OCI-LY7 (cell line): ENCODE measurements at regions not wholly inside any gene's neighbourhood (a gene's known extent, or its start where the extent isn't known, plus 50 kb on each side); places are given as distances from the start of the nearest gene placed in this dataset.

Source experiments
- BruUV-seq: library from RNA; stranded (reverse); fragments of 400-500 nt; replicated peaks from 2 replicates; lab custom pipeline; 2021; lab: Mats Ljungman, UMichigan
- CTCF ChIA-PET: fragments of 300-600 bp; sonication (Branson Sonifier 250); formaldehyde crosslinking; loops from one replicate; lab custom pipeline; 2022; ENCODE audit warnings: antibody characterized with exemption; ENCODE audit not compliant: unreplicated experiment; lab: Charles Lee
- POLR2A ChIA-PET: fragments of 300-600 bp; sonication (Branson Sonifier 250); formaldehyde crosslinking; loops from one replicate; lab custom pipeline; 2022; ENCODE audit warnings: antibody characterized with exemption; lab: Charles Lee
- DNase-seq: peaks from one replicate; pipeline ENCODE4 v3.0.0-alpha.2; 2015; ENCODE audit warnings: low spot score
- H2AFZ ChIP-seq: fragments of 200-600 bp; sonication (generic), shearing (Covaris generic); 2 replicates; pipeline ENCODE4 v1.6.1; 2014; ENCODE audit warnings: mild to moderate bottlenecking, antibody characterized with exemption, low read length, moderate library complexity
- H3K27ac ChIP-seq: fragments of 200-600 bp; sonication (generic); 2 replicates; pipeline ENCODE4 v1.5.1; 2014; ENCODE audit warnings: mixed run types, low read depth, mild to moderate bottlenecking, moderate library complexity, low read length, inconsistent platforms; ENCODE audit not compliant: poor library complexity, severe bottlenecking
- H3K36me3 ChIP-seq: fragments of 200-600 bp; sonication (generic); 2 replicates; pipeline ENCODE4 v1.6.1; 2014; ENCODE audit warnings: mild to moderate bottlenecking, antibody characterized with exemption, low read length, moderate library complexity, mixed read lengths; ENCODE audit not compliant: insufficient read depth
- H3K4me1 ChIP-seq: fragments of 200-600 bp; sonication (generic); 2 replicates; pipeline ENCODE4 v1.5.1; 2014; ENCODE audit warnings: mild to moderate bottlenecking, low read length; ENCODE audit not compliant: insufficient read depth, poor library complexity, severe bottlenecking
- H3K4me2 ChIP-seq: fragments of 200-600 bp; sonication (generic); 2 replicates; pipeline ENCODE4 v1.6.1; 2014; ENCODE audit warnings: mild to moderate bottlenecking, low read length
- H3K4me3 ChIP-seq: fragments of 200-600 bp; sonication (generic); 2 replicates; pipeline ENCODE4 v1.5.1; 2014; ENCODE audit warnings: mild to moderate bottlenecking, low read depth, low read length; ENCODE audit not compliant: poor library complexity, severe bottlenecking
- H3K79me2 ChIP-seq: fragments of 200-600 bp; sonication (generic); 2 replicates; pipeline ENCODE4 v1.6.1; 2016; ENCODE audit warnings: low read depth, mild to moderate bottlenecking, low read length, moderate library complexity, mixed read lengths; ENCODE audit not compliant: insufficient read depth
- H3K9me2 ChIP-seq: fragments of 200-600 bp; sonication (generic); 2 replicates; pipeline ENCODE4 v1.6.1; 2016; ENCODE audit warnings: mild to moderate bottlenecking, low read length, mixed read lengths; ENCODE audit not compliant: insufficient read depth
- H3K9me3 ChIP-seq: fragments of 200-600 bp; sonication (generic); 2 replicates; pipeline ENCODE4 v1.6.1; 2014; ENCODE audit warnings: mild to moderate bottlenecking, mixed run types, low read length, mixed read lengths
- H4K20me1 ChIP-seq: fragments of 200-600 bp; sonication (generic); 2 replicates; pipeline ENCODE4 v1.6.1; 2014; ENCODE audit warnings: mild to moderate bottlenecking, antibody characterized with exemption, low read length, moderate library complexity, mixed read lengths; ENCODE audit not compliant: insufficient read depth
- EZH2phosphoT487 ChIP-seq: fragments of 200-600 bp; sonication (generic); IDR thresholded peaks from 2 replicates; pipeline ENCODE4 v1.6.1; 2018; ENCODE audit warnings: low read depth, borderline replicate concordance, mild to moderate bottlenecking, mixed run types, antibody characterized with exemption, low read length, moderate library complexity, mixed read lengths
- intact Hi-C: fragments of 100-400 bp; cut with micrococcal nuclease; formaldehyde crosslinking; loops from one replicate; pipeline ENCODE4 v1.10.0; 2022; ENCODE audit not compliant: unreplicated experiment
- TF ChIP-seq, protein P1 (sequence below): fragments of 200-600 bp; sonication (generic); conservative IDR thresholded peaks from 2 replicates; pipeline ENCODE4 v1.5.1; 2014; ENCODE audit warnings: mild to moderate bottlenecking, antibody characterized with exemption, low read length, moderate library complexity, mixed read lengths

DNA sequence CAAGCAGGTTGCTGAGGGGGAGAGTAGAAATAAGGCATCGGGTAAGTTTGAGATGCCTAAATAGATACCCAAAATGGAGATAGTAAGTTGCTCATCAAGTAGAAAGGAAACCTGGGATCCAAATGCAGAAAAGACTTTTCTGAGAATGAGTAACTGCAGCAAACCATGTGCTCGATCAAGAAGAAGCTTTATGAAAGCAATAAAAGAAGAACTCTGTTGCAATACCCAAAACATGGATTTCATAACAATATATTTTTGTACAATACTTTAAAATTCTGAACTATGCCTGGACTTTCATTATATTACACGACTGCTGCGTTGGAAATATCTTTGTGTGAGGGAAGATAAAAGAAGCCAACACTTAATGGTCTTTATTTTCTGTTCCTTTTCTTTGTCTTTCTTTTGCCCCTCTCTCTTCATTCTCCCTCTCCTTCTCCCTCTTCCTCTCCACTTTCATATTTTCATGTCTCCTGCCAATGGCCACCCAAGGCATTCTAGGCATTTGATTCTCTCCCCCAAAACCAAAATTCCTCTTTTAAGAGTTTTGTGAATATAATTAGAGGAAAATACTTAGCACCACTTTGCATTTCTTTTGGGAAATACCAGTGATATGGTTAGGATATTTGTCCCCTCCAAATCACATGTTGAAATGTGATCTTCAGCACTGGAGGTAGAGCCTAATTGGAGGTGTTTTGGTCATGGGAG lies 257.6 kb downstream of the MREG start:
- CTCF ChIA-PET: no interaction called here
- H3K4me2 ChIP-seq: no peak overlapping the region
- DNase-seq: no peak

DNA sequence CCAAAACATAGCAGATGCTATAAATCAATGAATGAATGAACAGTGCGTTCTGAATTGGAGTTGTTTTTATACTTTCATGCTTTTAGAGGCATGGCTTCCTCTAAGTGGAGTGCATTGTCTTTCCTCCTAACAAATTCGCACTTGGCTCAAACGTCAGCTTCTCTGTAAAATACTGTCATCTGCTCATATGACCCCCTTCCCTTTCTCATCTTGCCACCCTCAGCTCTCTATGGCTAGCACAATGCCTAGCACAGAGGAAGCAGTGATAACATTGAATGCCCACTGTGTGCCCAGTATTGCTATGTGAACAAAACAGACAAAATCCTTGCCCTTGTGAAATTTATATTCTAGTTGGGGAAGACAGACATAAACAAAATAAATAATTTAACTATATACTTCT lies 258.8 kb downstream of the MREG start:
- no peak overlapping the region for H3K4me3 ChIP-seq
- ChIA-PET CTCF (no interaction called here), POLR2A (no interaction called here)
- H3K9me3 ChIP-seq: no peaks in the 10 kb centered on the region
- H3K79me2 ChIP-seq: no peaks in the 10 kb centered on the region
- no peaks in the 10 kb centered on the region for H3K9me2 ChIP-seq
- H3K36me3 ChIP-seq: no peaks in the 10 kb centered on the region
- DNase-seq: no peak
- H4K20me1 ChIP-seq: no peaks in the 10 kb centered on the region
- intact Hi-C loops: no loop called here
- H3K27ac ChIP-seq: no peak overlapping the region
- BruUV-seq: no TSS peak
- no peak overlapping the region for H3K4me2 ChIP-seq
- no peak overlapping the region for H2AFZ ChIP-seq
- TF ChIP-seq, protein P1, sequence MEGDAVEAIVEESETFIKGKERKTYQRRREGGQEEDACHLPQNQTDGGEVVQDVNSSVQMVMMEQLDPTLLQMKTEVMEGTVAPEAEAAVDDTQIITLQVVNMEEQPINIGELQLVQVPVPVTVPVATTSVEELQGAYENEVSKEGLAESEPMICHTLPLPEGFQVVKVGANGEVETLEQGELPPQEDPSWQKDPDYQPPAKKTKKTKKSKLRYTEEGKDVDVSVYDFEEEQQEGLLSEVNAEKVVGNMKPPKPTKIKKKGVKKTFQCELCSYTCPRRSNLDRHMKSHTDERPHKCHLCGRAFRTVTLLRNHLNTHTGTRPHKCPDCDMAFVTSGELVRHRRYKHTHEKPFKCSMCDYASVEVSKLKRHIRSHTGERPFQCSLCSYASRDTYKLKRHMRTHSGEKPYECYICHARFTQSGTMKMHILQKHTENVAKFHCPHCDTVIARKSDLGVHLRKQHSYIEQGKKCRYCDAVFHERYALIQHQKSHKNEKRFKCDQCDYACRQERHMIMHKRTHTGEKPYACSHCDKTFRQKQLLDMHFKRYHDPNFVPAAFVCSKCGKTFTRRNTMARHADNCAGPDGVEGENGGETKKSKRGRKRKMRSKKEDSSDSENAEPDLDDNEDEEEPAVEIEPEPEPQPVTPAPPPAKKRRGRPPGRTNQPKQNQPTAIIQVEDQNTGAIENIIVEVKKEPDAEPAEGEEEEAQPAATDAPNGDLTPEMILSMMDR: no peak
- TF ChIP-seq EZH2phosphoT487: no peak
- H3K4me1 ChIP-seq: no peaks in the 10 kb centered on the region

More for the DNA sequence above, 257.6 kb downstream of the MREG start:
- Histone ChIP-seq H3K79me2 (no peaks in the 10 kb centered on the region), H3K36me3 (no peaks in the 10 kb centered on the region), H2AFZ (no peak overlapping the region), H3K4me3 (no peak overlapping the region), H3K27ac (no peak overlapping the region), H4K20me1 (no peaks in the 10 kb centered on the region), H3K9me3 (no peaks in the 10 kb centered on the region), H3K4me1 (no peaks in the 10 kb centered on the region), H3K9me2 (no peaks in the 10 kb centered on the region)
- intact Hi-C loops: no loop called here
- no peak for TF ChIP-seq EZH2phosphoT487
- POLR2A ChIA-PET: no interaction called here
- BruUV-seq: no TSS peak

GRCh38 chr2:215753808-215754207 lies 259.5 kb downstream of the MREG start:
- Histone ChIP-seq H3K9me2 (no peaks in the 10 kb centered on the region), H3K4me1 (no peaks in the 10 kb centered on the region), H3K27ac (no peak overlapping the region), H3K4me2 (no peak overlapping the region), H3K79me2 (no peaks in the 10 kb centered on the region), H3K4me3 (no peak overlapping the region), H3K36me3 (no peaks in the 10 kb centered on the region), H4K20me1 (no peaks in the 10 kb centered on the region), H3K9me3 (no peaks in the 10 kb centered on the region), H2AFZ (no peak overlapping the region)
- TF ChIP-seq EZH2phosphoT487: no peak
- DNase-seq: no peak
- POLR2A ChIA-PET: interaction anchor here (1.1 kb wide), 1 partner anchor 12 kb away, joined by 4 read pairs; no protein-coding TSS in a partner anchor
- BruUV-seq: no TSS peak
- intact Hi-C loops: no loop called here
- CTCF ChIA-PET: no interaction called here
